GM23338 (cell line): ENCODE measurements at regions not wholly inside any gene's neighbourhood (a gene's known extent, or its start where the extent isn't known, plus 50 kb on each side); places are given as distances from the start of the nearest gene placed in this dataset.

Source experiments
- ATAC-seq: fragments of 200-7000 bp; cut with Tn5 transposase; 3 replicates; pipeline ENCODE4 v1.9.1; 2020
- DNase-seq: peaks from one replicate; pipeline ENCODE4 v3.0.0-alpha.2; 2015; ENCODE audit warnings: low spot score
- H2AFZ ChIP-seq: fragments of 200-600 bp; sonication (generic); 2 replicates; pipeline ENCODE4 v1.8.0; 2016; ENCODE audit warnings: antibody characterized with exemption, mild to moderate bottlenecking, moderate library complexity
- H3F3A ChIP-seq: fragments of 200-600 bp; sonication (generic); replicated peaks from 2 replicates; pipeline ENCODE4 v1.8.0; 2017; ENCODE audit warnings: antibody characterized with exemption, mixed run types, low read depth
- H3K27ac ChIP-seq: fragments of 200-600 bp; sonication (generic); 2 replicates; pipeline ENCODE4 v1.6.1; 2016; ENCODE audit warnings: low read depth
- H3K27me3 ChIP-seq: fragments of 200-600 bp; sonication (generic); 2 replicates; pipeline ENCODE4 v1.8.0; 2016; ENCODE audit warnings: mild to moderate bottlenecking, mixed run types, moderate library complexity; ENCODE audit not compliant: insufficient read depth
- H3K36me3 ChIP-seq: fragments of 200-600 bp; sonication (generic); 2 replicates; pipeline ENCODE4 v1.8.0; 2016; ENCODE audit warnings: mild to moderate bottlenecking; ENCODE audit not compliant: insufficient read depth
- H3K4me1 ChIP-seq: fragments of 200-600 bp; sonication (generic); 2 replicates; pipeline ENCODE4 v1.8.0; 2016; ENCODE audit warnings: mild to moderate bottlenecking, moderate library complexity; ENCODE audit not compliant: insufficient read depth
- H3K4me2 ChIP-seq: fragments of 200-600 bp; sonication (generic); 2 replicates; pipeline ENCODE4 v1.7.1; 2017; ENCODE audit warnings: mixed run types
- H3K4me3 ChIP-seq: fragments of 200-600 bp; sonication (generic); 2 replicates; pipeline ENCODE4 v1.6.1; 2016; ENCODE audit warnings: mixed run types
- H3K79me2 ChIP-seq: fragments of 200-600 bp; sonication (generic); replicated peaks from 2 replicates; pipeline ENCODE4 v1.8.0; 2017; ENCODE audit warnings: mild to moderate bottlenecking; ENCODE audit not compliant: insufficient read depth
- H3K9me2 ChIP-seq: fragments of 200-600 bp; sonication (generic); 2 replicates; pipeline ENCODE4 v1.8.0; 2017; ENCODE audit not compliant: insufficient read depth
- H4K20me1 ChIP-seq: fragments of 200-600 bp; sonication (generic); replicated peaks from 2 replicates; pipeline ENCODE4 v1.8.0; 2017; ENCODE audit warnings: mild to moderate bottlenecking; ENCODE audit not compliant: insufficient read depth
- H3K27ac Mint-ChIP-seq: 2 replicates; pipeline ENCODE4 v1.8.0; 2020; ENCODE audit warnings: inconsistent platforms, mild to moderate bottlenecking, moderate library complexity, mixed read lengths
- H3K27me3 Mint-ChIP-seq: 3 replicates; pipeline ENCODE4 v1.8.0; 2022; ENCODE audit warnings: low read depth, mild to moderate bottlenecking, moderate library complexity, mixed read lengths, inconsistent platforms; ENCODE audit not compliant: insufficient read depth, poor library complexity
- H3K36me3 Mint-ChIP-seq: 3 replicates; pipeline ENCODE4 v1.8.0; 2021; ENCODE audit warnings: low read depth, mild to moderate bottlenecking, inconsistent platforms, moderate library complexity, mixed read lengths
- H3K4me1 Mint-ChIP-seq: 3 replicates; pipeline ENCODE4 v1.8.0; 2020; ENCODE audit warnings: mild to moderate bottlenecking, inconsistent platforms, mixed read lengths
- H3K4me3 Mint-ChIP-seq: 3 replicates; pipeline ENCODE4 v1.8.0; 2021; ENCODE audit warnings: moderate library complexity, mild to moderate bottlenecking, inconsistent platforms, mixed read lengths
- H3K9me3 Mint-ChIP-seq: 3 replicates; pipeline ENCODE4 v1.8.0; 2020; ENCODE audit warnings: moderate library complexity, mild to moderate bottlenecking, inconsistent platforms, mixed read lengths
- CREB1 ChIP-seq: fragments of 250-450 bp; sonication (Bioruptor Pico); IDR thresholded peaks from 2 replicates; pipeline ENCODE4 v1.5.0; 2020; ENCODE audit warnings: low read depth, mild to moderate bottlenecking, moderate library complexity
- CTCF ChIP-seq, 2 experiments: fragments of 200-600 bp in 1 of 2; sonication (generic) in 1 of 2; conservative IDR thresholded peaks; 2 replicates each; pipeline versions ENCODE4 v1.5.1 to v1.6.1; 2016 to 2017; ENCODE audit warnings: antibody characterized with exemption in 2 of 2, low read depth in 2 of 2, mild to moderate bottlenecking in 2 of 2, moderate library complexity in 1 of 2
- EZH2phosphoT487 ChIP-seq: fragments of 200-600 bp; sonication (generic); IDR thresholded peaks from one replicate; pipeline ENCODE4 v1.8.1; 2018; ENCODE audit warnings: antibody characterized with exemption; ENCODE audit not compliant: unreplicated experiment
- NANOG ChIP-seq: IDR thresholded peaks from 2 replicates; pipeline ENCODE4 v1.6.1; 2016; ENCODE audit warnings: antibody characterized with exemption, borderline replicate concordance
- STAT1 ChIP-seq: IDR thresholded peaks from one replicate; pipeline ENCODE4 v1.6.1; 2016; ENCODE audit warnings: antibody characterized with exemption; ENCODE audit not compliant: unreplicated experiment
- ZNF331 ChIP-seq: fragments of 250-450 bp; sonication (Bioruptor Pico); IDR thresholded peaks from 2 replicates; pipeline ENCODE4 v1.5.0; 2020; ENCODE audit warnings: low read depth, mild to moderate bottlenecking, moderate library complexity
- ZNF462 ChIP-seq: fragments of 250-450 bp; sonication (Bioruptor Pico); IDR thresholded peaks from 2 replicates; pipeline ENCODE4 v1.5.0; 2020; ENCODE audit warnings: mild to moderate bottlenecking, moderate library complexity

- TF ChIP-seq CTCF (conservative IDR thresholded peaks at IDR 0.05; ENCODE audit: low read depth in 2 of 2), result no peak
- TF ChIP-seq STAT1, result no peak
- TF ChIP-seq CREB1 (CRISPR knock-in tag), result no peak
- no peak for TF ChIP-seq ZNF462
- no peak for TF ChIP-seq ZNF331 (CRISPR knock-in tag)
- TF ChIP-seq EZH2phosphoT487, result no peak
Observed at GRCh38 chr3:40990062-40990456, 209.2 kb upstream of the CTNNB1 start (continued).

GRCh38 chr3:40992023-40992422 lies 207.3 kb upstream of the CTNNB1 start:
- Histone ChIP-seq H3F3A (no peaks in the 10 kb centered on the region), H3K9me2 (peaks cover 5% of the 10 kb centered on the region), H3K27ac (no peak overlapping the region), H3K36me3 (no peaks in the 10 kb centered on the region), H3K4me2 (no peak overlapping the region), H3K4me3 (no peak overlapping the region), H4K20me1 (no peaks in the 10 kb centered on the region), H3K79me2 (no peaks in the 10 kb centered on the region), H3K4me1 (peaks cover 13% of the 10 kb centered on the region), H2AFZ (no peak overlapping the region), H3K27me3 (no peaks in the 10 kb centered on the region)
- peaks cover 15% of the 10 kb centered on the region for H3K4me1 Mint-ChIP-seq
- peaks cover 3% of the 10 kb centered on the region; the same call in 1 of the 3 replicates for H3K9me3 Mint-ChIP-seq
- H3K27me3 Mint-ChIP-seq, result peaks cover 4% of the 10 kb centered on the region
- no peaks in the 10 kb centered on the region for H3K36me3 Mint-ChIP-seq
- ATAC-seq (no peak), DNase-seq (no peak)
- H3K27ac Mint-ChIP-seq, result no peak overlapping the region
- no peak overlapping the region for H3K4me3 Mint-ChIP-seq
- TF ChIP-seq ZNF462, result no peak
- TF ChIP-seq ZNF331 (CRISPR knock-in tag), result no peak
- no peak for TF ChIP-seq NANOG
- no peak for TF ChIP-seq STAT1
